ENCODE measurements at regions not wholly inside any gene's neighbourhood (a gene's known extent, or its start where the extent isn't known, plus 50 kb on each side); places are given as distances from the start of the nearest gene placed in this dataset.
"Not testable (repeated sequence)": the region's sequence is repeated elsewhere in the genome, so short reads cannot be mapped to it uniquely, and the experiment has no call there.

DNA sequence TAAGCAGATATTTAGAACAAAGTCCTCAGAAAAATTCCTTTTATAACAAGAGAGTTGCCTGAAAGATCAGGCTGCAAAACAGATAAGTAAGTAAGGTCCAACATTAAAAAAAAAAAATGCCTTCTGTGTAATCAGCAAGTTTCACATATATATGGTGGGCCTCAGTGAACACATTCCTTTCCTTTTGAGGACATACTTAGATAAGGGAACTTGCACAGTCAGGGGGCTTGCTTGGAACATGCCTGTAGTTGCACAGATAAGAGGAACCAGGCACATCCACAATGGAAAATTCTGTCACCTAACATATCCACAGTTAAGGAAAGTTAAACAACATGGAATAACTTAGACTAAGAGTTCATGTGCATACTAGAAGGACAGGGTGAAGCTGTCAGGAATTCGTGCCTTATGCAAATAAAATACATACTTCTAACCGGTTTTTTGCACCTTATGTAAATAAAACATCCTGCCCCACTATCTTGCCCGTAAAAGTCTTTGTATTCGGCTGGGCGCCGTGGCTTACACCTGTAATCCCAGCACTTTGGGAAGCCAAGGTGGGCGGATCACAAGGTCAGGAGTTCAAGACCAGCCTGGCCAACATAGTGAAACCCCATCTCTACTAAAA lies 257.3 kb downstream of the ZNF33B start:
- no peak for DNase-seq (ENCODE audit: low read depth in 4 of 4, low spot score in 2 of 4)

DNA sequence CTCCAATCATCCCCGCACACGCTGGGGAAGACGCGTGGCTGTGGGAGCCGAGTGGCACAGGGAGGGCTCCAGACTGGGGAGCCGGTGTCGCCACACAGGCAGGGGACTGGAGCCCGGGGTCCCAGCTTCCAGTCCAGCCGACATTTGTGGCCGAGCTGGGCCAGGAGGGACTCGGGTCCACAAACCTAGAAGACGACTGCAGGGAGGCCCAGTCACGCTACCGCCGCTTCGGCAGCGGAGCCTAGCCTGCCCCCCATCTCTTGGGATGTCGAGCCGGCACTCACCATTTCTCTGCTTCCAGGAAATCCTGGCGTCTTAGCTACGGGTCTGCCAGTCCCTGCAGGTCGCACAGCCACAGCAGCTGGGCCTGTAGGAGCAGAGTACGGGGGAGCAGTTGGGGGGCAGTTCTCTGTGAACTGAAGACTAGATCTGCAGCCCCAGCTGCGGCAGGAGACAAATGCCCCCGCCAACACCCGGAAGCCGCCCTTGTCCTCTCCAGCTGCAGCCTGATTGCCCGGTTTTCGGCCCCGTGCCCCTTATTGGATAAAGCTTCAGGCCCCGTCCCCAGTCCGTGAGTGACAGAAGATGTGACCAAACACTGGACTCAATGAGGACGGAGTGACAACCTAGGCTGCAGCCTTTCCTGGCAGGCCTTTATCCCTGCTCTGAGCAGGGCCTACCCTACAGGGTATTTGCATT lies 270.7 kb downstream of the ZNF33B start:
- DNase-seq (ENCODE audit: low read depth in 4 of 4, low spot score in 2 of 4), result peak; percentile 2 to 57 (median 16)

DNA sequence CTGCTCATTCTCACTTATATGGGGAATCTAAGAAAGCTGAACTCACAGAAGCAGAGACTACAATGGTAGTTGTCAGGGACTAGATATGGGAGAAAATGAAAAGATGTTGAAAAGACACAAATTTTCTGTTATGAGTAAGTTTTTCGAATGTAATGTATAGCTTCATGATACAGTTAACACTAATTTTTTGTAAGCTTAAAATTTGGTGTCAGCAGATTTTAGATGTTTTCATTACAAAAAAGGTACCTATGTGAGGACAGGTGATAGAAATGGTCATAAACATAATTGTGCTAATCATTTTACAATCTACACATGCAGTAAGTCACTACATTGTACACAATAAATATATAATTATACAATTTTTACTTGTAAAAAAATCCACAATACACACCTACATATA lies 286.6 kb downstream of the ZNF33B start:
- no peak for DNase-seq (ENCODE audit: low read depth in 4 of 4, low spot score in 2 of 4)

DNA sequence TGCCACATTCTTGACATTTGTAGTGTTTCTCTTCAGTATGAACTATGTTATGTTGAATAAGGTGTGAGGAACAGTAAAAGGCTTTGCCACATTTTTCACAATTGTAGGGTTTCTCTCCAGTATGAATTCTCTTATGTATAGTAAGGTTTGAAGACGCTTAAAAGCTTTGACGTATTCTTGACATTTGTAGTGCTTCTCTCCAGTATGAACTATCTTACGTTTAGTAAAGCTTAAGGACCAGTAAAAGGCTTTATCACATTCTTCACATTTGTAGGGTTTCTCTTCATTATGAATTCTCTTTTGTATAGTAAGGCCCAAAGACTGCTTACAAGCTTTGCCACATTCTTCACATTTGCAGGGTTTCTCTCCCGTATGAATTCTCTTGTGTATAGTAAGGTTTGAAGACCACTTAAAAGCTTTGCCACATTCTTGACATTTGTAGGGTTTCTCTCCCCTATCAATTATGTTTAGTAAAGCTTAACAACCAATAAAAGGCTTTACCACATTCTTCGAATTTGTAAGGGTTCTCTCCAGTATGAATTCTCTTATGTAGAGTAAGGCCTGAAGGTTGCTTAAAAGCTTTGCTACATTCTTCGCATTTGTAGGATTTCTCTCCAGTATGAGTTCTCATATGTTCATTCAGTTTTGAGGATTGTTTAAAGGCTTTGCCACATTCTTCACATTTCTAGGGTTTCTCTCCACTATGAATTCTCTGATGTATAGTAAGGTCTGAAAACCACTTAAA lies 301.6 kb downstream of the ZNF33B start:
- DNase-seq (ENCODE audit: low read depth in 4 of 4, low spot score in 2 of 4), result not testable (repeated sequence)

DNA sequence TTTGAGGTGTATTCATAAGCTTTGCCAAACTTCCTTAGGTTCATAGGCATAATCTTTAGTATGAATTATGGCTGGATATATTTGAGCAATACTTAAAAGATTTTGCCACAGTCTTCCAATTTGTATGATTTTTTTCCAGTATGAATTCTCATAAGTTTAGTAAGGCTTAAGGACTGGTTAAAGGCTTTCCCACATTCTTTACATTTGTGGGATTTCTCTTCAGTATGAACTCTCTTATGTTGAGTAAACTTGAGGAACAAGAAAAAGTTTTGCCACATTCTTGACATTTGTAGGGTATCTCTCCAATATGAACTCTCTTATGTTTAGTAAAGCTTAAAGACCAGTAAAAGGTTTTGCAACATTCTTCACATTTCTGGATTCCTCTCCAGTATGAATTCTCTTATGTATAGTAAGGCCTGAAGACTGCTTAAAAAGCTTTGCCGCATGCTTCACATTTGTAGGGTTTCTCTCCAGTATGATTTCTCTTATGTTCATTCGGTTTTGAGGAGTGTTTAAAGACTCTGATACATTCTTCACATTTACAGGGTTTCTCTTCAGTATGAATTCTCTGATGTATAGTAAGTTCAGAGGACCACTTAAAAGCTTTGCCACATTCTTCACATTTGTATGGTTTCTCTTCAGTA lies 302.6 kb downstream of the ZNF33B start:
- not testable (repeated sequence) for DNase-seq (ENCODE audit: low read depth in 4 of 4, low spot score in 2 of 4)

DNA sequence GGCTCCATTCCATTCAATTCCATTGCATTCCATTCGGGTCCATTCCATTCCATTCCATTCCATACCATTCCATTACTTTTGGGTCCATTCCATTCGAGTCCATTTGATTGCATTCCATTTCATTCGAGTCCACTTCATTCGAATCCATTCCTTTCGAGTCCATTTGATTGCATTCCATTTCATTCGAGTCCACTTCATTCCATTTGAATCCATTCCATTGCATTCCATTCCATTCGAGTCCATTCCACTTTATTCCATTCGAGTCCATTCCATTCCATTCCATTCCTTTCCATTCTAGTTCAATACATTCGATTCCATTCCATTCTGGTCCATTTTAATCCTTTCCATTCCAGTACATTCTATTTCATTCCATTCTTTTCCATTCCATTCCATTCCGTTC lies 334.0 kb downstream of the ZNF33B start:
- DNase-seq (ENCODE audit: low read depth in 4 of 4, low spot score in 2 of 4), result no peak

DNA sequence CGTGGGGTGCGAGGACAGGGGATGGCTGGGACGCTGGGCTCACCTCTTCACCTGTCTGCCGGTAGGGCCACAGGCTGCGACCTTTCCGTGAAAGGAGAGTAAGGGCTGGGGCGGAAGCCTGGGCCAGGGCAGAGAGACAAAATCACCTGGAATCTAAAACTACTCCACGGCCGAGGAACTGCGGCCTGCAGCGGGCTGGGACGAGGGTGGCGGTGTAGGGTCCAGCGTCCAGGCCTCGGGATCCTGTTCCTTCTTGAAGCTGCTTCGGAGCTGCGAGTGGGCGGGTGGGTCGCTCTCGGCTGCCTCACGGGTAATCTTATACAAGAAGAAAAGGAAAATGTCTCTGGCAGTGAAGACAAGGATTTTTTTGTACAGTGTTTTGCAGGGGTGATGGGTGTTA lies 356.5 kb downstream of the ZNF33B start:
- DNase-seq (ENCODE audit: low read depth in 4 of 4, low spot score in 2 of 4), result not testable (repeated sequence)

DNA sequence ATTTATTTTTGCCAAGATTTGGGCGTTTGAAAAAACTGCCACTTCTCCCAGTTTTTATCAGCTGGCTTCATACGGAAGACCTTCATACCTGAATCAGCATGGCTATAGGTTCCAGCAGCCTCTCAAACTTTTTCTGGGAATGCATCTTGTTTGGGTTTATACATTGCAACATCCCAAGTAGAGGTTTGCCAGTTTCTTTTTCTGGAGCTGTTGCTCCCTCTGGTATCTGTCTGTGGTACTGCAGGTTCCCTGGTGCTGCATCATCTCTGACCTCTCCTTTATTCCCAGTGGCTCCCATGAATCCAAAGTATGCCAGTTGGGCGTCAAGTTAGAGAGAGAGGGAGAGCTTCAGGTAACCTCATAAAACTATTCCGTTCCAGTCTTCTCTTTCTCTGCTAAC lies 368.6 kb downstream of the ZNF33B start:
- not testable (repeated sequence) for DNase-seq (ENCODE audit: low read depth in 4 of 4, low spot score in 2 of 4)

DNA sequence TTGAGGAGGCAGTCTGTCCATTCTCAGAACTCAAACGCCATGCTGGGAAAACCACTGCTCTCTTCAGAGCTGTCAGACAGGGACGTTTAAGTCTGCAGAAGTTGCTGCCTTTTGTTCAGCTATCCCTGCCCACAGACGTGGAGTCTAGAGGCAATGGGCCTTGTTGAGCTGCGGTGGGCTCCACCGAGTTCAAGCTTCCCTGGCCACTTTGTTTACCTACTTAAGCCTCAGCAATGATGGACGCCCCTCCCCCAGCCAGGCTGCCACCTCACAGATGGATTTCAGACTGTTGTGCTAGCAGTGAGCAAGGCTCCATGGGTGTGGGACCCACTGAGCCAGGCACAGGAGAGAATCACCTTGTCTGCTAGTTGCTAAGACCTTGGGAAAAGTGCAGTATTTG lies 375.1 kb downstream of the ZNF33B start:
- not testable (repeated sequence) for DNase-seq (ENCODE audit: low read depth in 4 of 4, low spot score in 2 of 4)

DNA sequence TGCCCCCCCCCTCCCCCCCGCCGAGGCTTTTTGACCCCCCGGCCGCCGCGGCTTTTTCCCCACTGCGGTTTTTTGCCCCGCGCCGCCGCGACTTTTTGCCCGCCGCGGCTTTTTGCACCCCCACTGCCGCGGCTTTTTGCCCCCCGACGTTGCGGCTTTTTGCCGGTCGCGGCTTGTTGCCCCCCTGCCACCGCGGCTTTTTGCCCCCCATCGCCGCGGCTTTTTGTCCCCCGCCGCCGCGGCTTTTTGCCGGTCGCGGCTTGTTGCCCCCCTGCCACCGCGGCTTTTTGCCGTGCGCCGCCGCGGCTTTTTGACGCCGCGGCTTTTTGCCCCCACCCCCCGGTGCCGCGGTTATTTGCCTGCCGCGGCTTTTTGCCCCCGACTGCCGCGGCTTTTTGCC lies 395.4 kb downstream of the ZNF33B start:
- DNase-seq (ENCODE audit: low read depth in 4 of 4, low spot score in 2 of 4), result not testable (repeated sequence)

DNA sequence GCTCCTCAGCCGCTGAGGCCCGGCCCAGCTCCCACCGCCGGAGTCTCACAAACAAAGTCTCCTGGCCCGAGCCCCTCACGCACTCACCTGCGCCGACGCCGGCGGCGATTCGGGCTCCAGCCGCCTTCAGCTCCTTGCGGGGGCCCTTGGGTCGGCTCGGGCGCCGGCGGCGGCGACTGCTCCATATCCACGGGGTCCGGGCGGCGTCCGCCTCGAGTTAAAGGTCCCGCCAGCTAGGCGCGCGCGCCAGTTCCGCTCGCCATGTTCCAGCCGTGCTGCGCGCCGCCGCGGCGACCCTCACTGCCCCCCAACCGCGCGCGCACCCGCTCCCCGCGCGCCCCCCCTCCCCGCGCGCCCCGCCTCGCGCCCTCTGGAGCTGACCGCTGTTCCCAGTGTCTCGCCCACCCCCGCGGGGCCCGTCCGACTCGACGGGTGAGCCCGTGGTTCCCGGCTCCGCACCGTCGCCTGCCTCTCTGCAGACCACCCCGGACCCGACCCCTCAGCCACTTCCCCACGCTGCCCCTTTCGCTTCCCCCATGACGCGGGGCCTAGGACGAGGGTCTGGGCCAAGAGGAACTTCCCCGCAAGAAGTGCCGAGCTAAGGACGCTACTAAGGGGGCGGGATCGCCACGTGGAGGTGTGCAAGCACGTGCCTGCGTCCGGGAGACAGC lies 396.1 kb downstream of the ZNF33B start:
- DNase-seq (ENCODE audit: low read depth in 4 of 4, low spot score in 2 of 4), result no peak

DNA sequence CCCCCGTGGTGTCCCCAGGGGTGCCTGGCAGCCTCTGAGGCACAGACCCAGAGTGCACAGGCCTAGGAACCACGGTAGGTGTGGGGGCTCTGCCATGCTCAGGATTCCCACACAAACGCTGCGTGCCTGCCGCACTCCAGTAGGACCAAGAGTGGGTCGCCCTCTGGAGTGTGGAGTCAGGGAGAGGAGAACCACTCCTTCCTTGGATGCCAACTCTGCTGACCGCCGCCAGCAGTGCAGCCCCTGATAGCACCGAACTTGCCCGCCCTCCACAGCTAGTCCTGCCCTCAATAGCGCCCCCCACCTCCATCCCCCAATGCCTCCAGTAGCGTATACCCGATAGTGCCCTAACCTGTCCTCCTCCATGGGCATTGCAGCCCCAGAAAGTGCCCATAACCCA lies 402.0 kb downstream of the ZNF33B start:
- not testable (repeated sequence) for DNase-seq (ENCODE audit: low read depth in 4 of 4, low spot score in 2 of 4)

DNA sequence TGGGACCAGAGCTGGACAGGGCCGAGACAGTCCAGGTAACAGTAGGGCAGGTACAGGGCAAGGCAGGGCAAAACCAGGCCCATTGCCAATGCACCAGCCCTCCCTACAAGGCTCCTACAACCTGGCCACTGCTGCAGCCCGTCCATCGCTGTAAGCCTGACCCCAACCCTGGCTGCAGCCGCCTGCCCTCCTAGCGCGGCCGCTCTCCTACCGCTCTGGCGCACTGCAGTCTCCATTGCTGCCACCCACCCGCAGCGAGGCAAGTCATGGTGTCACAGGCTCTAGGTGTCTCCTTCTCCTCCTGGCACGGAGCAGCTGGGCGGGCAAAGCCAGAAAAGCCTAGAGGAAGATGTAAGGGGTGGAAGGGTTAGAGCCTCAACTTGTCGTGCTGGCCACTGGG lies 402.6 kb downstream of the ZNF33B start:
- DNase-seq (ENCODE audit: low read depth in 4 of 4, low spot score in 2 of 4), result not testable (repeated sequence)

DNA sequence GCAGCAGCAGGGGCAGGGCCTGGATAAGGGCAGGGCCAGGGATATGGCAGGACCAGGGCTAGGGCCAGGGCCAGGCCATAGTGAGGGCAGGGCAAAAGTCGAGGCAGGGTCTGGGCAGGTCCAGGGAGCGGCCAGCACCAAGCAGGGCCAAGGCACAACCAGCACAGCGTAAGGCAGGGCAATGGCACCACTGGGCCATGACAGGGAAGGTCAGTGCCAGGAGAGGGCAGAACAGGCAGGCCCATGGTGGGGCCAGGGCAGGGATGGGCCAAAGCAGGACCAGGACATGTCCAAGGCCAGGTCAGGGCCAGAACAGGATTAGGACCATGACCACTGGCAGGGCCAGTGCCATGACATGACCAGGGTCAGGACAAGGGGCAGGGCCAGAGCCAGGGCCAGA lies 403.1 kb downstream of the ZNF33B start:
- not testable (repeated sequence) for DNase-seq (ENCODE audit: low read depth in 4 of 4, low spot score in 2 of 4)

DNA sequence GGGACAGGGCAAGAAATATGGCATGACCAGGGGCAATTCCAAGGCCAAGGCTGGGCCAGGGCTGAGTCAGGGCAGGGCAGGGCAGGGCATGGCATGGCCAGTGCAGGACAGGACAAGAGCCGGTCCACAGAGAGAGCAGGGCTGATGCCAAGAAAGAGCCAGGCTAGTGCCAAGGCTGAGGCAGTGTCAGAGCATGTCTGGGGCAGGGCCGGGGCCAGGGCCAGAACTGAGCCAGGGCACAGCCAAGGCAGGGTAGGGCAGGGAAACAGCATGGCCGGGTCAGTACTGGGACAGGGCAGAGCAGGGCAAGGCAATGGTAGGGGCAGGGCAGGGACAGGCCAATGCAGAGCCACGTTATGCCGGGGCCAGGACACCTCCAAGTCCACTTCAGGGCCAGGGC lies 403.9 kb downstream of the ZNF33B start:
- DNase-seq (ENCODE audit: low read depth in 4 of 4, low spot score in 2 of 4), result not testable (repeated sequence)

DNA sequence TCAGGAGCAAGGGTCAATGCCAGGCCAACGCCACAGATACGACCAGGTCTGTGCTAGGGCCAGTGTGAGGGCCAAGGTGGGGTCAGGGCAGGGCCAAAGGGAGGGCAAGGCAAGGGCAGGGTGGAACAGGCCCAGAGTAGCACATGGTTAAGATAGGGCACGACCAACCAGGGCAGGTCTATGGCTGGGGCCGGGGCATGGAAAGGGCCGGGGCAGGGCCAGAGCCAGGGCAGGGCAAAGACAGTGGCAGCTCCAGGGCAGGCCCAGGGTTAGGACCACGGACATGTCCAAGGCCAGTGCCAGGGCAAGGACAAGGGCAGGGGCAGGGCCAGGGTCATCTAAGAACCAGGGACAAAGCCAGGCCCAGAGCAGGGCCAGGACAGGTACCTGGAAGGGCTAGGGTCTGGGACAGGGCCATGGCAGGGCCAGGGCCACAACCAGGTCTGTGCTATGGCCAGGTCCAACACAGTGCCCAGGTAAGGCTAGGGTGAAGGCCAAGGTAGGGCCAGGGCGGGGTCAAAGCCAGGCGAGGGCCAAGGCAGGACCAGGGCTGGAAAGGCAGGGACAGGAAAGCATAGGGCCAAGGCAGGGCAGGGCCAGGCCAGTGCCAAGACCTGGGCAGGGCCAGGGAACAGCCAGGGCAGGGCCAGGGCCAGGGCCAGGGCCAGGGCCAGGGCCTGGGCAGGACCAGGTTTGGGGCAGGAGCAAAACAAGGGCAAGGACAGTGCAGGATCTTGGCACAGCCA lies 404.7 kb downstream of the ZNF33B start:
- not testable (repeated sequence) for DNase-seq (ENCODE audit: low read depth in 4 of 4, low spot score in 2 of 4)

DNA sequence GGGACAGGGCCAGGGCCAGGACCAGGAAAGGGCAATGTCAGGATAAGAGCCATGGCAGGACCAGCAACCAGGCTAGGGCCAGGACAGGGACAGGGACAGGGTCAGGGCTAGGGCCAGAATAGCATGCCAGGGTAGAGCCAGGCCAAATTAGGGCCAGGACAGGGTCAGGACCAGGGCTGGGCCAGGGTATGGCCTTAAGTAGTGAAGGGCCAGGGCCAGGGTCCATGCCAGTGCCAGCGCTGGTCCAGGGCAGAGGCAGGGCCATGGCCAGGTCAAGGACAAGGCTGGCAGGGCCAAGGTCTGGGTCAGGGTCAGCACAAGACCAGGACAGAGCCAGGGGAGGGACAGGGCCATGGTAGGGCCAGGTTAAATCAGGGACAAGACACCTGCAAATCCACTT lies 405.4 kb downstream of the ZNF33B start:
- DNase-seq (ENCODE audit: low read depth in 4 of 4, low spot score in 2 of 4), result not testable (repeated sequence)

DNA sequence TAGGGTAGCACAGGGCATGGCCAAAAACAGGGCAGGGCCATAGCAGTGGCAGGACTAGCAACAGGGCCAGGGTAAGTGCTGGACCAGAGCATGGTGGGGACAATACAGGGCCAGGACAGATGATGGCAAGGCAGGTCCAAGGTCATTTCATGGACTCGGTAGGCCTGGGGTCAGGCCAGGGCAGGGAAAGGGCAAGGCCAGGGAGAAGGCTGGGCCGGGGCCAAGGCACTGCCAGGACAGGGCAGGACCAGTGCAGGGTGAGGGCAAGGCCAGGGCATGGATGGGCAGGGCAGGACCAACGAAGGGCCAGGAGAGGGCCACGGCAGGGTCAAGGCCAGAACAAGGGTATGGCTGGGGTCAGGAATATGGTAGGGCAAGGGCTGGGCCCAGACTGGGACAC lies 407.6 kb downstream of the ZNF33B start:
- DNase-seq (ENCODE audit: low read depth in 4 of 4, low spot score in 2 of 4), result not testable (repeated sequence)

DNA sequence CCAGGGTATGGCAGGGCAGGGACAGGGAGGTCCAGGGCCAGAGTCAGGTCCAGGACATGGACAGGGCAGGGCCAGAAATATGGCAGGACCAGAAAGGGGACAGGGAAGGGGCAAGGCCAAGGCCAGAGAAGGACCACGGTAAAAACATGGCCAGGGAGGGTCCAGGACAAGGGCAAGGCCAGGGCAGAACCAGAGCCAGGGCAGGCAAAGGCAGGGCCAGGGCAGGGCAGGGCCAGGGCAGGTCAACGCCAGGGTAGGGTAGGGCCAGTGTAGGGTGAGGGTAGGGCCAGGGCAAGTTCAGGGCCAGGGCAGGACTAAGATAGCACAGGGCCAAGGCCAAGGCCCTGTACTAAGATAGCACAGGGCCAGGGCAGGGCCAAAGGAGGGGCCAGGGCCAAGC lies 408.3 kb downstream of the ZNF33B start:
- not testable (repeated sequence) for DNase-seq (ENCODE audit: low read depth in 4 of 4, low spot score in 2 of 4)

DNA sequence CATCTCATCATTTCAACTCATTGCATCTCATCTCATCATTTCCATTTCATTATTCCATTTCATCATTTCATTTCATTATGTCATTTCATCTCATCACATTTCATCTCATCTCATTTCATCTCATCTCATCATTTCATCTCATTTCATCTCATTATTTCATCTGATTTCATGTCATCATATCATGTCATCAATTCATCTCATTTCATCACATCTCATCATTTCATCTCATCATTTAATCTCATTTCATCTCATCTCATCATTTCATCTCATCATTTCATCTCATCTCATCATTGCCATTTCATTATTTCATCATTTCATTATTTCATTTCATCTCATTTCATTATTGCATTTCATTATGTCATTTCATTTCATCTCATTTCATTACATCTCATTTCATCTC lies 410.5 kb downstream of the ZNF33B start:
- DNase-seq (ENCODE audit: low read depth in 4 of 4, low spot score in 2 of 4), result not testable (repeated sequence)

Data from left renal cortex interstitium (tissue), 4 donors.